WTC11 (cell line): ENCODE measurements at regions not wholly inside any gene's neighbourhood (a gene's known extent, or its start where the extent isn't known, plus 50 kb on each side); places are given as distances from the start of the nearest gene placed in this dataset.

ENCODE experiments used
- ATF1 ChIP-seq: sonication (generic); formaldehyde crosslinking; IDR thresholded peaks from 2 replicates; pipeline ENCODE4 v1.8.1; 2023; ENCODE audit warnings: mild to moderate bottlenecking, moderate library complexity, missing genetic modification reagents
- CREM ChIP-seq: sonication (generic); formaldehyde crosslinking; IDR thresholded peaks from 2 replicates; pipeline ENCODE4 v1.8.1; 2022; ENCODE audit warnings: mild to moderate bottlenecking, missing genetic modification reagents, moderate library complexity
- CTCF ChIP-seq: fragments of 200-600 bp; IDR thresholded peaks from 2 replicates; pipeline ENCODE4 v1.8.0; 2022; ENCODE audit warnings: antibody characterized with exemption
- ESRRA ChIP-seq: sonication (generic); formaldehyde crosslinking; IDR thresholded peaks from 2 replicates; pipeline ENCODE4 v1.8.1; 2022; ENCODE audit warnings: mild to moderate bottlenecking, missing genetic modification reagents, borderline replicate concordance
- FOXK1 ChIP-seq: sonication (generic); formaldehyde crosslinking; IDR thresholded peaks from 2 replicates; pipeline ENCODE4 v1.8.0; 2022; ENCODE audit warnings: mild to moderate bottlenecking, moderate library complexity, missing genetic modification reagents
- MYBL2 ChIP-seq: sonication (generic); formaldehyde crosslinking; IDR thresholded peaks from 2 replicates; pipeline ENCODE4 v1.8.1; 2023; ENCODE audit warnings: mild to moderate bottlenecking, moderate library complexity, missing genetic modification reagents
- TP53 ChIP-seq: sonication (generic); formaldehyde crosslinking; IDR thresholded peaks from 2 replicates; pipeline ENCODE4 v1.8.1; 2023; ENCODE audit warnings: mild to moderate bottlenecking, missing genetic modification reagents
- ZBTB21 ChIP-seq: sonication (generic); formaldehyde crosslinking; IDR thresholded peaks from 2 replicates; pipeline ENCODE4 v1.8.1; 2023; ENCODE audit warnings: mild to moderate bottlenecking, missing genetic modification reagents, borderline replicate concordance
- TF ChIP-seq, protein P1 (sequence below): sonication (generic); formaldehyde crosslinking; IDR thresholded peaks from 2 replicates; pipeline ENCODE4 v1.8.0; 2022; ENCODE audit warnings: mild to moderate bottlenecking, missing genetic modification reagents

- TF ChIP-seq CTCF (no peak), ZBTB21 (CRISPR knock-in tag) (no peak), FOXK1 (no peak), MYBL2 (no peak), TP53 (CRISPR knock-in tag) (no peak), ATF1 (no peak), CREM (CRISPR knock-in tag) (no peak), ESRRA (CRISPR knock-in tag) (no peak)
- TF ChIP-seq, protein P1, sequence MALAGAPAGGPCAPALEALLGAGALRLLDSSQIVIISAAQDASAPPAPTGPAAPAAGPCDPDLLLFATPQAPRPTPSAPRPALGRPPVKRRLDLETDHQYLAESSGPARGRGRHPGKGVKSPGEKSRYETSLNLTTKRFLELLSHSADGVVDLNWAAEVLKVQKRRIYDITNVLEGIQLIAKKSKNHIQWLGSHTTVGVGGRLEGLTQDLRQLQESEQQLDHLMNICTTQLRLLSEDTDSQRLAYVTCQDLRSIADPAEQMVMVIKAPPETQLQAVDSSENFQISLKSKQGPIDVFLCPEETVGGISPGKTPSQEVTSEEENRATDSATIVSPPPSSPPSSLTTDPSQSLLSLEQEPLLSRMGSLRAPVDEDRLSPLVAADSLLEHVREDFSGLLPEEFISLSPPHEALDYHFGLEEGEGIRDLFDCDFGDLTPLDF (CRISPR knock-in tag): no peak
Observed at GRCh38 chr2:144048631-144049060, 471.3 kb downstream of the ZEB2 start.
